Heart left ventricle (tissue), 13 donors: ENCODE measurements at regions not wholly inside any gene's neighbourhood (a gene's known extent, or its start where the extent isn't known, plus 50 kb on each side); places are given as distances from the start of the nearest gene placed in this dataset.

Experiments used
- CTCF ChIP-seq, 12 donors: fragments of 200-600 bp; sonication (generic) in 4 of 12; IDR thresholded peaks; one replicate each; pipeline versions ENCODE4 v1.5.0 to v1.8.0; 2018 to 2022; ENCODE audit warnings: antibody characterized with exemption in 12 of 12, mild to moderate bottlenecking in 5 of 12
- POLR2A ChIP-seq, 2 donors: fragments of 450-650 bp; IDR thresholded peaks; one replicate each; pipeline ENCODE4 v1.6.1; 2017; ENCODE audit warnings: antibody characterized with exemption in 2 of 2, mild to moderate bottlenecking in 2 of 2, moderate library complexity in 2 of 2
- donor health status: ischemic (EF 13 %, LVEDD 7.1; RV severe dilation, severe dysfunction).
- donor health status: DM: no; HTN: yes; CAD: no.
- donor health status: DM: no; HTN: no; CAD: no.
- donor health status: ischemic (EF 25% LVEDD 6.9; RV normal size, moderate dysfunction).
- donor health status: ischemic (EF 25% LVEDD 5.7; RV mildly dilated, moderate dysfunction).
- donor health status: ischemic (EF 35%, LVEDD 5.7; RV mildly dilated, moderate dysfunction).
- donor health status: nonischemic (EF 11% LVEDD 7.7; RV severe dilation, severe dysfunction).
- donor health status: DM: yes; HTN: yes; CAD: no.
- donor health status: PGD.
- donor health status: ischemic (EF 29% LVEDD 5.4; RV normal size, mild dysfunction).
- donor health status: nonischemic (EF 23%, LVEDD 6.1; RV moderate dilation, normal function).

GRCh38 chr12:83807871-83808270 is 1104.7 kb downstream of the SLC6A15 start:
- no peak for TF ChIP-seq CTCF (IDR thresholded peaks at IDR 0.05)
- TF ChIP-seq POLR2A (IDR thresholded peaks at IDR 0.05), result no peak
